Bronchial epithelial cell (primary cell): ENCODE measurements at regions not wholly inside any gene's neighbourhood (a gene's known extent, or its start where the extent isn't known, plus 50 kb on each side); places are given as distances from the start of the nearest gene placed in this dataset.

Source experiments
- DNase-seq: peaks from one replicate; pipeline ENCODE4 v3.0.0-alpha.2; 2010; ENCODE audit warnings: low read depth
- FAIRE-seq: peaks from 2 replicates; lab custom pipeline; 2011; peaks lifted over from hg19 to GRCh38; lab: Jason Lieb, UNC
- H3K27me3 ChIP-seq: 2 replicates; pipeline ENCODE4 v1.5.1; 2011; ENCODE audit warnings: low read length; ENCODE audit not compliant: control insufficient read depth, insufficient read depth
- H3K36me3 ChIP-seq: 2 replicates; pipeline ENCODE4 v1.5.1; 2011; ENCODE audit warnings: low read length; ENCODE audit not compliant: control insufficient read depth, insufficient read depth
- H3K4me3 ChIP-seq: 2 replicates; pipeline ENCODE4 v1.5.1; 2011; ENCODE audit warnings: mild to moderate bottlenecking, low read depth, low read length, control low read depth
- TF ChIP-seq, protein P1 (sequence below): IDR thresholded peaks from 2 replicates; pipeline ENCODE4 v1.5.1; 2011; ENCODE audit warnings: mild to moderate bottlenecking, moderate library complexity, low read length, control low read depth, inconsistent platforms; ENCODE audit not compliant: insufficient read depth, severe bottlenecking

DNA sequence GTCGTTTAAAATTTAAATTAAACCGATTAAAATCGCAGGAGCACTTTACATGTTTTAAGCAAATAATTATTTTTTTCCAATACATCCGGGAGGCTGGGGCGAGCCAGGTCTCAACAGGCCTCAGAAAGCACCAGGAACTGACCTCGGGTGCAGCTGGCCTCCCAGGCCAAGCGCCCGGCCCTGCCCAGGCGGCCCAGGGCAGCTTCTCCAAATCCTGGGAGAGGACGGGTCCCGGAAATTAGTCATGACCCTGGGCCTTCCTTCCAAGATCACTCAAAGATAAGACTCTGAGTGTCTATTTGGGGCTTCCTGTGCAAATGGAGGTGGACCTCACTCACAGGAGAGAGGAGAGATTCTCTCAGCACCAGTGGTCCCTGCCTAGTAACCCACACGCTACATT lies 177.1 kb downstream of the BCL11B start:
- TF ChIP-seq, protein P1, sequence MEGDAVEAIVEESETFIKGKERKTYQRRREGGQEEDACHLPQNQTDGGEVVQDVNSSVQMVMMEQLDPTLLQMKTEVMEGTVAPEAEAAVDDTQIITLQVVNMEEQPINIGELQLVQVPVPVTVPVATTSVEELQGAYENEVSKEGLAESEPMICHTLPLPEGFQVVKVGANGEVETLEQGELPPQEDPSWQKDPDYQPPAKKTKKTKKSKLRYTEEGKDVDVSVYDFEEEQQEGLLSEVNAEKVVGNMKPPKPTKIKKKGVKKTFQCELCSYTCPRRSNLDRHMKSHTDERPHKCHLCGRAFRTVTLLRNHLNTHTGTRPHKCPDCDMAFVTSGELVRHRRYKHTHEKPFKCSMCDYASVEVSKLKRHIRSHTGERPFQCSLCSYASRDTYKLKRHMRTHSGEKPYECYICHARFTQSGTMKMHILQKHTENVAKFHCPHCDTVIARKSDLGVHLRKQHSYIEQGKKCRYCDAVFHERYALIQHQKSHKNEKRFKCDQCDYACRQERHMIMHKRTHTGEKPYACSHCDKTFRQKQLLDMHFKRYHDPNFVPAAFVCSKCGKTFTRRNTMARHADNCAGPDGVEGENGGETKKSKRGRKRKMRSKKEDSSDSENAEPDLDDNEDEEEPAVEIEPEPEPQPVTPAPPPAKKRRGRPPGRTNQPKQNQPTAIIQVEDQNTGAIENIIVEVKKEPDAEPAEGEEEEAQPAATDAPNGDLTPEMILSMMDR: no peak
- H3K36me3 ChIP-seq: no peaks in the 10 kb centered on the region
- no peaks in the 10 kb centered on the region for H3K27me3 ChIP-seq
- H3K4me3 ChIP-seq: no peak overlapping the region
- DNase-seq: no peak
- FAIRE-seq: no peak

DNA sequence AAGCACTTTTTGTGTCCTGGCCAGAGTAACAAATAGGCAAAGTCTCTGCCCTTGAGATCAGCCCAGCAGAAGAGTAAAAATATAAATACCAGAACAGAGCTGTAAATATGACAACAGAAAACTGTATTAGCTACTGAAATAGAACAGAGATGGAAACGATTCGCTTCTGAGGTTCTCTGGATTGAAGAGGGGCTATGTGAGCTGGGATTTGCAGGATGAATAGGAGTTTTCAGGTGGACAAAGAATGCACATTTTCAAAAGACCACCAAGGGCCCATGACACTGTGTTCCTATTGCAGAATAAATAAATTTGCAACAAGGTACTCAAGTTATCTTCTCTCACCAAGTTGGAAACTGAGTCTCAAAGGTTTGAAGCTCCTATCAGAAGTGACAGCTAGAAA lies 176.6 kb downstream of the BCL11B start:
- no peak for DNase-seq
- Histone ChIP-seq H3K27me3 (no peaks in the 10 kb centered on the region), H3K36me3 (no peaks in the 10 kb centered on the region), H3K4me3 (no peak overlapping the region)
- TF ChIP-seq, protein P1: no peak
- FAIRE-seq: no peak

- FAIRE-seq (no peak), DNase-seq (no peak)
- TF ChIP-seq, protein P1: no peak
- Histone ChIP-seq H3K36me3 (no peaks in the 10 kb centered on the region), H3K4me3 (no peak overlapping the region), H3K27me3 (no peaks in the 10 kb centered on the region)
Measured at GRCh38 chr14:99098199-99098598, 173.8 kb downstream of the BCL11B start.

DNA sequence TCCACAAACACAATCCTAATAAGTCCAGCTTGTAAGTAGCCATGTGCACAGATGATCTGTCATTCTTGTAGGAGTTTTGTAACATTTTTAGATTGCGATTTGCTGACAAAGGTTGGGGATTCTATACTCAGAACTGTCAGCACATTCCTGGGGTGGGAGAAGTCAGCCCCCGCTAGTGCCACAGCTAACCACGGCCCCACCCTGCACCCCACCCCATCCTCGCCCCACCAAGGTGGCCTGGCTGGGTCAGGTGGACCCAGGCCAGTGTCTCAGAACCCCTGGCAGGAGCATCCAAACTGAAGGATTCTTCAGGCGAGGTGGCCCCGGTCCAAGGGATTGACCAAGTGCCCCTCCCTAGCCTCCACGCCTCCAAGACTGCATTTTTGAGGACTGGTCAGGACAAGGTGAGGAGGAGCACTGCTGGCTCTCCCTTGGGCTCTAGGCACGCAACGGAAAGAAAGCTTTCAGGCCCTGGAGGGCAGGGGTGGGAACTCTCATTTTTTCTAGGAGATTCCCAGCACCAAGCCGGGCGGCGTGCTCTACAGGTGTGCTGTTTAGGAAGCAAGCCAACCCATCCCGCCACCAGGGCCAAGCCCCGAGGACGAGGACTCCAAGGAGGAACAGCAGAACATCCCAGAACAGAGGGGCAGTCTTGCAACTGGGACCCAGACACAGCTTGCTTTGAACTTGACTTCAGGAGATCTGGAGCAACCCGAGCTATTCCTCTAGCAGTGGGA lies 172.8 kb downstream of the BCL11B start:
- no peaks in the 10 kb centered on the region for H3K36me3 ChIP-seq
- H3K27me3 ChIP-seq: no peaks in the 10 kb centered on the region
- FAIRE-seq (no peak), DNase-seq (no peak)
- TF ChIP-seq, protein P1: no peak
- H3K4me3 ChIP-seq: no peak overlapping the region

DNA sequence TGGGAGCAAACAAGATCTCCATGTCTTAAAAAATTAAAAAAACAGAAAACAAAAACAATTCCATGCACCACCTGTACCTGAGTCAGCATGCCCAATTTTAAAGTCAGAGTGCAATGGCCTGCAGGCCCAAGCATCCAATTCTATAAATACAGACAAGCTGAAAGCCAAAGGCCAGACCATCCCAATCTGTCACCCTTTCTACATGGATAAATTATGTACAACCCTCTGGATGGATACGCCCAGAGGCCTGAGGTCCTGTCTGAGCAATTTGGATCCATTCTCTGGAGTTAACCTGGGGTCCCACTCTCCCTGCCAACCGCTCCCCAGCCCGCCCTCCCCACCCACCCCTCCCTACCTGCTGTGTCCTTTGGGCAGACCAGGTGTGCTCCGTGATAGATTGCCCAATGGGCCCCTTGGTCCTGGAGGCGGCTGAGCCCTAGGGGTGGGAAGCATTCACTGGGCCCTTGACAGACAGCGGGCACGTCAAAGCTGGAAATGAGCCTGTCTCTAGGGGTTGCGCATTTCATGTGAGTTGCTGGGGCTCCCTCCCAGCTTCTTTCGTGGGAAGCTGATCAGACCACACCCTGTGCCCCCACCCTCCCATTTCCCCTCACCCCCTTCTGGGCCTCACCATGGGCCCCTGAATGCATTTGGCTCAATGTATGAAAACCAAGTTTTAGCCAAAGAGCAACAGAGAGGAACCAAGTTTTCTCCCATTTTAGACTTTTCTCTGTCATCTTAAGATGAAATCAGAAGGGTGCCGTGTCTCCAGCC lies 171.3 kb downstream of the BCL11B start:
- no peak for FAIRE-seq

More for the DNA sequence above, 171.3 kb downstream of the BCL11B start:
- no peak for DNase-seq
- H3K36me3 ChIP-seq: no peaks in the 10 kb centered on the region
- H3K27me3 ChIP-seq: no peaks in the 10 kb centered on the region
- TF ChIP-seq, protein P1: no peak
- no peak overlapping the region for H3K4me3 ChIP-seq
